OCI-LY7 (cell line): ENCODE measurements at regions not wholly inside any gene's neighbourhood (a gene's known extent, or its start where the extent isn't known, plus 50 kb on each side); places are given as distances from the start of the nearest gene placed in this dataset.

ENCODE experiments used
- BruUV-seq: library from RNA; stranded (reverse); fragments of 400-500 nt; replicated peaks from 2 replicates; lab custom pipeline; 2021; lab: Mats Ljungman, UMichigan
- CTCF ChIA-PET: fragments of 300-600 bp; sonication (Branson Sonifier 250); formaldehyde crosslinking; loops from one replicate; lab custom pipeline; 2022; ENCODE audit warnings: antibody characterized with exemption; ENCODE audit not compliant: unreplicated experiment; lab: Charles Lee
- POLR2A ChIA-PET: fragments of 300-600 bp; sonication (Branson Sonifier 250); formaldehyde crosslinking; loops from one replicate; lab custom pipeline; 2022; ENCODE audit warnings: antibody characterized with exemption; lab: Charles Lee
- DNase-seq: peaks from one replicate; pipeline ENCODE4 v3.0.0-alpha.2; 2015; ENCODE audit warnings: low spot score
- H2AFZ ChIP-seq: fragments of 200-600 bp; sonication (generic), shearing (Covaris generic); 2 replicates; pipeline ENCODE4 v1.6.1; 2014; ENCODE audit warnings: mild to moderate bottlenecking, antibody characterized with exemption, low read length, moderate library complexity
- H3K27ac ChIP-seq: fragments of 200-600 bp; sonication (generic); 2 replicates; pipeline ENCODE4 v1.5.1; 2014; ENCODE audit warnings: mixed run types, low read depth, mild to moderate bottlenecking, moderate library complexity, low read length, inconsistent platforms; ENCODE audit not compliant: poor library complexity, severe bottlenecking
- H3K36me3 ChIP-seq: fragments of 200-600 bp; sonication (generic); 2 replicates; pipeline ENCODE4 v1.6.1; 2014; ENCODE audit warnings: mild to moderate bottlenecking, antibody characterized with exemption, low read length, moderate library complexity, mixed read lengths; ENCODE audit not compliant: insufficient read depth
- H3K4me1 ChIP-seq: fragments of 200-600 bp; sonication (generic); 2 replicates; pipeline ENCODE4 v1.5.1; 2014; ENCODE audit warnings: mild to moderate bottlenecking, low read length; ENCODE audit not compliant: insufficient read depth, poor library complexity, severe bottlenecking
- H3K4me2 ChIP-seq: fragments of 200-600 bp; sonication (generic); 2 replicates; pipeline ENCODE4 v1.6.1; 2014; ENCODE audit warnings: mild to moderate bottlenecking, low read length
- H3K4me3 ChIP-seq: fragments of 200-600 bp; sonication (generic); 2 replicates; pipeline ENCODE4 v1.5.1; 2014; ENCODE audit warnings: mild to moderate bottlenecking, low read depth, low read length; ENCODE audit not compliant: poor library complexity, severe bottlenecking
- H3K79me2 ChIP-seq: fragments of 200-600 bp; sonication (generic); 2 replicates; pipeline ENCODE4 v1.6.1; 2016; ENCODE audit warnings: low read depth, mild to moderate bottlenecking, low read length, moderate library complexity, mixed read lengths; ENCODE audit not compliant: insufficient read depth
- H3K9me2 ChIP-seq: fragments of 200-600 bp; sonication (generic); 2 replicates; pipeline ENCODE4 v1.6.1; 2016; ENCODE audit warnings: mild to moderate bottlenecking, low read length, mixed read lengths; ENCODE audit not compliant: insufficient read depth
- H3K9me3 ChIP-seq: fragments of 200-600 bp; sonication (generic); 2 replicates; pipeline ENCODE4 v1.6.1; 2014; ENCODE audit warnings: mild to moderate bottlenecking, mixed run types, low read length, mixed read lengths
- H4K20me1 ChIP-seq: fragments of 200-600 bp; sonication (generic); 2 replicates; pipeline ENCODE4 v1.6.1; 2014; ENCODE audit warnings: mild to moderate bottlenecking, antibody characterized with exemption, low read length, moderate library complexity, mixed read lengths; ENCODE audit not compliant: insufficient read depth
- EZH2phosphoT487 ChIP-seq: fragments of 200-600 bp; sonication (generic); IDR thresholded peaks from 2 replicates; pipeline ENCODE4 v1.6.1; 2018; ENCODE audit warnings: low read depth, borderline replicate concordance, mild to moderate bottlenecking, mixed run types, antibody characterized with exemption, low read length, moderate library complexity, mixed read lengths
- intact Hi-C: fragments of 100-400 bp; cut with micrococcal nuclease; formaldehyde crosslinking; loops from one replicate; pipeline ENCODE4 v1.10.0; 2022; ENCODE audit not compliant: unreplicated experiment
- TF ChIP-seq, protein P1 (sequence below): fragments of 200-600 bp; sonication (generic); conservative IDR thresholded peaks from 2 replicates; pipeline ENCODE4 v1.5.1; 2014; ENCODE audit warnings: mild to moderate bottlenecking, antibody characterized with exemption, low read length, moderate library complexity, mixed read lengths

GRCh38 chr4:60173103-60173502 is 1027.0 kb upstream of the ADGRL3 start:
- H3K4me3 ChIP-seq, result no peak overlapping the region
- no peaks in the 10 kb centered on the region for H3K9me3 ChIP-seq
- TF ChIP-seq, protein P1, sequence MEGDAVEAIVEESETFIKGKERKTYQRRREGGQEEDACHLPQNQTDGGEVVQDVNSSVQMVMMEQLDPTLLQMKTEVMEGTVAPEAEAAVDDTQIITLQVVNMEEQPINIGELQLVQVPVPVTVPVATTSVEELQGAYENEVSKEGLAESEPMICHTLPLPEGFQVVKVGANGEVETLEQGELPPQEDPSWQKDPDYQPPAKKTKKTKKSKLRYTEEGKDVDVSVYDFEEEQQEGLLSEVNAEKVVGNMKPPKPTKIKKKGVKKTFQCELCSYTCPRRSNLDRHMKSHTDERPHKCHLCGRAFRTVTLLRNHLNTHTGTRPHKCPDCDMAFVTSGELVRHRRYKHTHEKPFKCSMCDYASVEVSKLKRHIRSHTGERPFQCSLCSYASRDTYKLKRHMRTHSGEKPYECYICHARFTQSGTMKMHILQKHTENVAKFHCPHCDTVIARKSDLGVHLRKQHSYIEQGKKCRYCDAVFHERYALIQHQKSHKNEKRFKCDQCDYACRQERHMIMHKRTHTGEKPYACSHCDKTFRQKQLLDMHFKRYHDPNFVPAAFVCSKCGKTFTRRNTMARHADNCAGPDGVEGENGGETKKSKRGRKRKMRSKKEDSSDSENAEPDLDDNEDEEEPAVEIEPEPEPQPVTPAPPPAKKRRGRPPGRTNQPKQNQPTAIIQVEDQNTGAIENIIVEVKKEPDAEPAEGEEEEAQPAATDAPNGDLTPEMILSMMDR, result no peak
- no peak for TF ChIP-seq EZH2phosphoT487
- H3K36me3 ChIP-seq, result no peaks in the 10 kb centered on the region
- no peaks in the 10 kb centered on the region for H3K9me2 ChIP-seq
- intact Hi-C loops, result no loop called here
- DNase-seq, result no peak
- no peaks in the 10 kb centered on the region for H3K4me1 ChIP-seq
- no peak overlapping the region for H2AFZ ChIP-seq
- no peak overlapping the region for H3K4me2 ChIP-seq
- CTCF ChIA-PET, result interaction anchor here (1.3 kb wide), 1 partner anchor 22 kb away, joined by 3 read pairs; no protein-coding TSS in a partner anchor
- no TSS peak for BruUV-seq
- no peaks in the 10 kb centered on the region for H3K79me2 ChIP-seq
- POLR2A ChIA-PET, result interaction anchor here (1.7 kb wide), 1 partner anchor 8 kb away, joined by 7 read pairs; no protein-coding TSS in a partner anchor
- no peaks in the 10 kb centered on the region for H4K20me1 ChIP-seq
- H3K27ac ChIP-seq, result no peak overlapping the region

DNA sequence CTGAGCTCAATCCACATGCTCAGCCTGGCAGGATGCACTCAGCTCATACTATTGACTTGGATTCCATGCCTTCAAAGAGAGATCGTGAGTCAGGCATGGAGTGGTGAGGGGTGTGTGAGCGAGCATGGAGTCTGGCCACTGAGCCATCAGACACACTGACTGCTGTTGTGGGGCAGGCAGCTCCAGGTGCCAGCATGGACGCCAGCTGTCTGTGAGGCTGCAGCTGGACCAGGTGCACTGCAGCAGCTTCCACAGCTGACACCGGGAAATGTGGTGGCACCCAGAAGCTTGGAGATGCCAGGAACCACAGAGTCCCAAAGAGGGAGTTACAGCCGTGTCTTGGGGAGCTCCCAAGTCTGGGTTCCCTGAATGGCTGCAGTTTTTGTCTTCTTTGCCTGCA is 1026.4 kb upstream of the ADGRL3 start:
- Histone ChIP-seq H3K4me1 (no peaks in the 10 kb centered on the region), H3K27ac (no peak overlapping the region), H3K36me3 (no peaks in the 10 kb centered on the region), H3K9me2 (no peaks in the 10 kb centered on the region), H3K9me3 (no peaks in the 10 kb centered on the region), H3K4me2 (no peak overlapping the region), H4K20me1 (no peaks in the 10 kb centered on the region), H3K79me2 (no peaks in the 10 kb centered on the region), H2AFZ (no peak overlapping the region), H3K4me3 (no peak overlapping the region)
- DNase-seq, result no peak
- intact Hi-C loops, result no loop called here
- no peak for TF ChIP-seq EZH2phosphoT487
- TF ChIP-seq, protein P1, result no peak
- CTCF ChIA-PET, result interaction anchor here (1.3 kb wide), 1 partner anchor 22 kb away, joined by 3 read pairs; no protein-coding TSS in a partner anchor
- no TSS peak for BruUV-seq
- POLR2A ChIA-PET, result interaction anchor here (1.7 kb wide), 1 partner anchor 9 kb away, joined by 7 read pairs; no protein-coding TSS in a partner anchor

DNA sequence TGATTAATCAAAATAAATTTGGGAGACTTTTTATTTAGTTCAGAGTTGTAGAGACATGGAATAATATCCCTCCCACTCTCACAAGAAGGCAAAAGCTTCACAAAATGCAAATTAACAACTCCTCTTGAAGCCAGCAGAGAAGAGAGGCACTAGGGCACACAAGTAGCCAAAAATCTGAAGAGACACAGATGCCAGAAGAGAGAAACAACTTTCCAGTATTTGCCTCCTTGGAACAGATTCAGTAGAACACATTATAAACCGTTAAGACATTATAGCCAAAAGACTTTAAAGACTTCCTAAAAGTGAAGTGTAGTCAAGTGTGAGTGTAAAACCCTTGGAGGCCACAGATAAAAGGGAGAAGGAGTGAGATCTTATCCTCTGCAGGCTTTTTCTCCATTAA is 1024.9 kb upstream of the ADGRL3 start:
- DNase-seq, result no peak
- BruUV-seq, result no TSS peak
- Histone ChIP-seq H3K79me2 (no peaks in the 10 kb centered on the region), H3K4me1 (no peaks in the 10 kb centered on the region), H3K9me2 (no peaks in the 10 kb centered on the region), H2AFZ (no peak overlapping the region), H3K36me3 (no peaks in the 10 kb centered on the region), H3K27ac (no peak overlapping the region), H3K4me2 (no peak overlapping the region), H4K20me1 (no peaks in the 10 kb centered on the region), H3K9me3 (no peaks in the 10 kb centered on the region), H3K4me3 (no peak overlapping the region)
- POLR2A ChIA-PET, result no interaction called here
- TF ChIP-seq, protein P1, result no peak
- no peak for TF ChIP-seq EZH2phosphoT487
- intact Hi-C loops, result no loop called here
- CTCF ChIA-PET, result no interaction called here
